ENCODE measurements at regions not wholly inside any gene's neighbourhood (a gene's known extent, or its start where the extent isn't known, plus 50 kb on each side); places are given as distances from the start of the nearest gene placed in this dataset.

GRCh38 chr3:87624860-87625259 is 348.5 kb upstream of the POU1F1 start:
- H3K18ac ChIP-seq (ENCODE audit: insufficient read length, low read depth, low read length) = no peak overlapping the region
- no peak overlapping the region for H2AK5ac ChIP-seq (ENCODE audit: insufficient read length, low read length)
- H3K4me1 Mint-ChIP-seq = peaks cover 0 to 7% of the 10 kb centered on the region in 2 experiments; a peak in 2 of 4 replicates
- no peak overlapping the region for H4K8ac ChIP-seq (replicated peaks; ENCODE audit: insufficient read length, low read depth, low read length)
- H3K4me2 ChIP-seq (ENCODE audit: insufficient read depth, insufficient read length, low read length) = no peak overlapping the region
- no peak overlapping the region for H3K27ac ChIP-seq (ENCODE audit: insufficient read length, low read depth, low read length)
- H3K23ac ChIP-seq (ENCODE audit: insufficient read length, low read depth, low read length) = no peak overlapping the region
- H3K4me1 ChIP-seq (ENCODE audit: insufficient read depth, low read length) = no peaks in the 10 kb centered on the region
- DNase-seq = no peak
- H3K9me3 ChIP-seq (ENCODE audit: control insufficient read depth, low read depth, low read length) = no peaks in the 10 kb centered on the region
- no peak for TF ChIP-seq CTCF (conservative IDR thresholded peaks at IDR 0.05)
- peaks cover 0 to 4% (median 2%) of the 10 kb centered on the region in 3 experiments; a peak in 3 of 7 replicates for H3K36me3 Mint-ChIP-seq (ENCODE audit: insufficient read depth in 1 of 3, low read depth in 3 of 3)
- H3K9ac ChIP-seq (ENCODE audit: extremely low read depth, insufficient read length, low read length) = no peak overlapping the region
- H3K79me2 ChIP-seq (ENCODE audit: insufficient read depth, low read length) = no peaks in the 10 kb centered on the region
- no peak overlapping the region for H3K4me3 Mint-ChIP-seq
- H2BK12ac ChIP-seq (ENCODE audit: insufficient read length, low read depth, low read length) = no peak overlapping the region
- WGBS (ENCODE audit: extremely low coverage, insufficient read length, low lambda C conversion rate) = no CpG with 5 or more reads among the region's 2 CpGs
- H3K56ac ChIP-seq (ENCODE audit: insufficient read length, low read depth, low read length) = no peak overlapping the region
- no peak overlapping the region for H4K91ac ChIP-seq (ENCODE audit: insufficient read length, low read depth, low read length)
- no peak overlapping the region for H4K5ac ChIP-seq (ENCODE audit: insufficient read length, low read depth, low read length)
- H2BK120ac ChIP-seq (ENCODE audit: low read depth, low read length, poor library complexity, severe bottlenecking) = no peak overlapping the region
- no peak overlapping the region for H3K4ac ChIP-seq (ENCODE audit: low read depth, low read length)
- H2BK20ac ChIP-seq (ENCODE audit: low read depth, low read length, poor library complexity, severe bottlenecking) = no peak overlapping the region
- no peak overlapping the region for H2BK5ac ChIP-seq (ENCODE audit: insufficient read length, low read length)
- no peaks in the 10 kb centered on the region for H3K27me3 ChIP-seq (ENCODE audit: insufficient read depth, low read length)
- no peak overlapping the region for H2BK15ac ChIP-seq (ENCODE audit: low read depth, low read length)
- no peak overlapping the region for H2AFZ ChIP-seq (ENCODE audit: low read length)
- no peaks in the 10 kb centered on the region for H3K27me3 Mint-ChIP-seq (ENCODE audit: low read depth)
- no peaks in the 10 kb centered on the region for H4K20me1 ChIP-seq (ENCODE audit: control insufficient read depth, insufficient read depth, insufficient read length)
- no peaks in the 10 kb centered on the region for H3K23me2 ChIP-seq (ENCODE audit: insufficient read length, low read depth, low read length, poor library complexity, severe bottlenecking)
- no peaks in the 10 kb centered on the region for H3K79me1 ChIP-seq (ENCODE audit: insufficient read depth, low read depth, low read length, poor library complexity, severe bottlenecking)
- H3K9me3 Mint-ChIP-seq = peaks cover 8% of the 10 kb centered on the region in 2 experiments
- no peak overlapping the region for H3K14ac ChIP-seq (ENCODE audit: insufficient read depth, low read length)
- H3K27ac Mint-ChIP-seq = no peak overlapping the region
- H3T11ph ChIP-seq (ENCODE audit: low read length) = no peak overlapping the region

All from H9 (cell line).